Heart left ventricle (tissue), 13 donors: ENCODE measurements at regions not wholly inside any gene's neighbourhood (a gene's known extent, or its start where the extent isn't known, plus 50 kb on each side); places are given as distances from the start of the nearest gene placed in this dataset.

Experiments
- CTCF ChIP-seq, 12 donors: fragments of 200-600 bp; sonication (generic) in 4 of 12; IDR thresholded peaks; one replicate each; pipeline versions ENCODE4 v1.5.0 to v1.8.0; 2018 to 2022; ENCODE audit warnings: antibody characterized with exemption in 12 of 12, mild to moderate bottlenecking in 5 of 12
- POLR2A ChIP-seq, 2 donors: fragments of 450-650 bp; IDR thresholded peaks; one replicate each; pipeline ENCODE4 v1.6.1; 2017; ENCODE audit warnings: antibody characterized with exemption in 2 of 2, mild to moderate bottlenecking in 2 of 2, moderate library complexity in 2 of 2
- donor health status: ischemic (EF 13 %, LVEDD 7.1; RV severe dilation, severe dysfunction).
- donor health status: DM: no; HTN: yes; CAD: no.
- donor health status: DM: no; HTN: no; CAD: no.
- donor health status: ischemic (EF 25% LVEDD 6.9; RV normal size, moderate dysfunction).
- donor health status: ischemic (EF 25% LVEDD 5.7; RV mildly dilated, moderate dysfunction).
- donor health status: ischemic (EF 35%, LVEDD 5.7; RV mildly dilated, moderate dysfunction).
- donor health status: nonischemic (EF 11% LVEDD 7.7; RV severe dilation, severe dysfunction).
- donor health status: DM: yes; HTN: yes; CAD: no.
- donor health status: PGD.
- donor health status: ischemic (EF 29% LVEDD 5.4; RV normal size, mild dysfunction).
- donor health status: nonischemic (EF 23%, LVEDD 6.1; RV moderate dilation, normal function).

- TF ChIP-seq CTCF (IDR thresholded peaks at IDR 0.05) (no peak), POLR2A (IDR thresholded peaks at IDR 0.05) (no peak)
Measured at GRCh38 chr10:6319119-6319518, 116.4 kb downstream of the PFKFB3 start.
